PC-9 (cell line): ENCODE measurements at regions not wholly inside any gene's neighbourhood (a gene's known extent, or its start where the extent isn't known, plus 50 kb on each side); places are given as distances from the start of the nearest gene placed in this dataset.

Experiments used
- BruUV-seq: library from RNA; stranded (reverse); fragments of 400-500 nt; replicated peaks from 2 replicates; lab custom pipeline; 2021; lab: Mats Ljungman, UMichigan
- CTCF ChIA-PET: fragments of 300-600 bp; sonication (Branson Sonifier 250); formaldehyde crosslinking; loops from one replicate; lab custom pipeline; 2022; ENCODE audit warnings: antibody characterized with exemption; lab: Charles Lee
- POLR2A ChIA-PET: fragments of 300-600 bp; sonication (Branson Sonifier 250); formaldehyde crosslinking; loops from one replicate; lab custom pipeline; 2022; ENCODE audit warnings: antibody characterized with exemption; ENCODE audit not compliant: unreplicated experiment; lab: Charles Lee
- DNase-seq, 2 experiments: peaks; one replicate each; pipeline versions ENCODE4 v3.0.0 to v3.0.0-alpha.2; 2015 to 2022; ENCODE audit warnings: mixed read lengths in 1 of 2
- H2AFZ ChIP-seq: fragments of 200-600 bp; sonication (generic); 2 replicates; pipeline ENCODE4 v1.8.1; 2017; ENCODE audit warnings: antibody characterized with exemption
- H3F3A ChIP-seq: fragments of 200-600 bp; sonication (generic); 2 replicates; pipeline ENCODE4 v1.8.1; 2017; ENCODE audit warnings: antibody characterized with exemption, mild to moderate bottlenecking, low read depth; ENCODE audit not compliant: insufficient read depth
- H3K27ac ChIP-seq: fragments of 200-600 bp; sonication (generic); 2 replicates; pipeline ENCODE4 v1.6.1; 2016; ENCODE audit warnings: mixed run types
- H3K27me3 ChIP-seq: fragments of 200-600 bp; sonication (generic); 2 replicates; pipeline ENCODE4 v1.6.1; 2016; ENCODE audit warnings: low read depth, mixed run types; ENCODE audit not compliant: insufficient read depth
- H3K36me3 ChIP-seq: fragments of 200-600 bp; sonication (generic); 2 replicates; pipeline ENCODE4 v1.6.1; 2016; ENCODE audit warnings: low read depth, mixed run types
- H3K4me1 ChIP-seq: fragments of 200-600 bp; sonication (generic); replicated peaks from 2 replicates; pipeline ENCODE4 v1.6.1; 2016; ENCODE audit warnings: mixed run types; ENCODE audit not compliant: insufficient read depth
- H3K4me2 ChIP-seq: fragments of 200-600 bp; sonication (generic); 2 replicates; pipeline ENCODE4 v1.6.1; 2017; ENCODE audit warnings: mixed run types
- H3K4me3 ChIP-seq: fragments of 200-600 bp; sonication (generic); 2 replicates; pipeline ENCODE4 v1.6.1; 2016; ENCODE audit warnings: mixed run types
- H3K79me2 ChIP-seq: fragments of 200-600 bp; sonication (generic); 2 replicates; pipeline ENCODE4 v1.6.1; 2017; ENCODE audit warnings: low read depth, mixed run types
- H3K9me2 ChIP-seq: fragments of 200-600 bp; sonication (generic); 2 replicates; pipeline ENCODE4 v1.8.1; 2017; ENCODE audit warnings: mild to moderate bottlenecking; ENCODE audit not compliant: insufficient read depth
- H3K9me3 ChIP-seq: fragments of 200-600 bp; sonication (generic); 2 replicates; pipeline ENCODE4 v1.8.1; 2016; ENCODE audit warnings: low read depth; ENCODE audit not compliant: insufficient read depth
- H4K20me1 ChIP-seq: fragments of 200-600 bp; sonication (generic); 2 replicates; pipeline ENCODE4 v1.8.1; 2017; ENCODE audit not compliant: insufficient read depth
- CTCF ChIP-seq: fragments of 200-600 bp; sonication (generic); conservative IDR thresholded peaks from 2 replicates; pipeline ENCODE4 v1.6.1; 2017; ENCODE audit warnings: mixed run types, antibody characterized with exemption, mild to moderate bottlenecking, moderate library complexity
- EZH2 ChIP-seq: fragments of 200-600 bp; sonication (generic); IDR thresholded peaks from 2 replicates; pipeline ENCODE4 v1.8.0; 2017; ENCODE audit warnings: antibody characterized with exemption, low read depth
- intact Hi-C: fragments of 100-400 bp; cut with micrococcal nuclease; formaldehyde crosslinking; loops from one replicate; pipeline ENCODE4 v1.10.0; 2022; ENCODE audit not compliant: unreplicated experiment

- TF ChIP-seq EZH2 (no peak), CTCF (no peak)
- H3F3A ChIP-seq: no peaks in the 10 kb centered on the region
- CTCF ChIA-PET: no interaction called here
- no peak overlapping the region for H3K4me3 ChIP-seq
- H3K27me3 ChIP-seq: no peaks in the 10 kb centered on the region
- BruUV-seq: no TSS peak
- intact Hi-C loops: no loop called here
- no peaks in the 10 kb centered on the region for H3K4me1 ChIP-seq
- no peaks in the 10 kb centered on the region for H3K79me2 ChIP-seq
- no peaks in the 10 kb centered on the region for H3K36me3 ChIP-seq
- no peak overlapping the region for H3K4me2 ChIP-seq
- H3K9me2 ChIP-seq: no peaks in the 10 kb centered on the region; the same call in 1 of the 2 replicates
- H2AFZ ChIP-seq: no peak overlapping the region
- H3K27ac ChIP-seq: no peak overlapping the region
- no peaks in the 10 kb centered on the region for H4K20me1 ChIP-seq
- no peaks in the 10 kb centered on the region for H3K9me3 ChIP-seq
- POLR2A ChIA-PET: no interaction called here
- no peak for DNase-seq
These were observed 304.7 kb upstream of the KLF4 start for GRCh38 chr9:107794259-107794658.

DNA sequence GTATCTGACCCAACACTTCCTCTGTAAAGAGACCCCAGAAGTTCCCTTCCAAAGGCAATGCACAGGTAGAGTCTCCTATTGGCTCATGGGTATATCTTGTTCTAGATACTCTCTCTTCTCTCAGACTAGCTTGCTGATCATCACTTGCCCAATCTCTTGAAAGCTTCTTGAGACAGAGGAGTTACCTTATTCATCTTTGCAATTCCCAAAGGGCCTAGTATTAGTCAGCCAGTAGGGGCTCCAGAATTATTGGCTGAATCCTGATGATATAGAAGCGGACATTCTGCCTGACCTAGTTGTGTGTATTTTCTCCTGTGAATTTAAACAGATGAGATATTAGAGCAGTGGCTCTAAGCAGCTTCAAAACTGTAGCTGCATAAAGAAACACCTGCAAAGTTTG lies 304.0 kb upstream of the KLF4 start:
- TF ChIP-seq CTCF (no peak), EZH2 (no peak)
- H3K79me2 ChIP-seq: no peaks in the 10 kb centered on the region
- no peaks in the 10 kb centered on the region for H3K9me3 ChIP-seq
- H3K4me2 ChIP-seq: no peak overlapping the region
- H3K27me3 ChIP-seq: no peaks in the 10 kb centered on the region
- no peaks in the 10 kb centered on the region for H3F3A ChIP-seq
- H2AFZ ChIP-seq: no peak overlapping the region
- no peak overlapping the region for H3K4me3 ChIP-seq
- no TSS peak for BruUV-seq
- intact Hi-C loops: no loop called here
- no peaks in the 10 kb centered on the region for H3K4me1 ChIP-seq
- H3K9me2 ChIP-seq: no peaks in the 10 kb centered on the region; the same call in 1 of the 2 replicates
- CTCF ChIA-PET: no interaction called here
- no peaks in the 10 kb centered on the region for H4K20me1 ChIP-seq
- POLR2A ChIA-PET: no interaction called here
- H3K36me3 ChIP-seq: no peaks in the 10 kb centered on the region
- H3K27ac ChIP-seq: no peak overlapping the region
- DNase-seq: no peak

GRCh38 chr9:107792596-107792995 lies 303.0 kb upstream of the KLF4 start:
- Histone ChIP-seq H4K20me1 (no peaks in the 10 kb centered on the region), H3K4me2 (no peak overlapping the region), H3F3A (no peaks in the 10 kb centered on the region), H2AFZ (no peak overlapping the region), H3K4me3 (no peak overlapping the region), H3K9me2 (no peaks in the 10 kb centered on the region; the same call in 1 of the 2 replicates), H3K27me3 (no peaks in the 10 kb centered on the region), H3K4me1 (no peaks in the 10 kb centered on the region), H3K27ac (no peak overlapping the region), H3K9me3 (no peaks in the 10 kb centered on the region), H3K79me2 (no peaks in the 10 kb centered on the region), H3K36me3 (no peaks in the 10 kb centered on the region)
- BruUV-seq: no TSS peak
- intact Hi-C loops: no loop called here
- ChIA-PET CTCF (no interaction called here), POLR2A (no interaction called here)
- DNase-seq: no peak
- no peak for TF ChIP-seq EZH2
- TF ChIP-seq CTCF: no peak
